ENCODE measurements at regions not wholly inside any gene's neighbourhood (a gene's known extent, or its start where the extent isn't known, plus 50 kb on each side); places are given as distances from the start of the nearest gene placed in this dataset.

GRCh38 chr11:92349486-92350156, 125.0 kb downstream of the FAT3 start:
- Mint-ChIP-seq H3K27me3 (no peaks in the 10 kb centered on the region), H3K4me1 (no peaks in the 10 kb centered on the region), H3K36me3 (no peaks in the 10 kb centered on the region), H3K27ac (no peak overlapping the region), H3K4me3 (no peak overlapping the region), H3K9me3 (peaks cover 0 to 17% (median 0%) of the 10 kb centered on the region in 11 donors)
- H3K4me1 ChIP-seq (ENCODE audit: control insufficient read depth in 2 of 2, insufficient read depth in 2 of 2, low read length in 2 of 2): no peaks in the 10 kb centered on the region
- H3K36me3 ChIP-seq (ENCODE audit: control insufficient read depth in 2 of 3, insufficient read depth in 3 of 3, low read length in 3 of 3): no peaks in the 10 kb centered on the region
- H3K9me3 ChIP-seq (ENCODE audit: control insufficient read depth in 2 of 3, low read length in 3 of 3): no peaks in the 10 kb centered on the region
- no peak for DNase-seq
- POLR2A ChIA-PET: no interaction called here
- intact Hi-C loops (cut with micrococcal nuclease): no loop called here
- H3K27ac ChIP-seq (ENCODE audit: low read depth, low read length): no peak overlapping the region
- H3K4me3 ChIP-seq (ENCODE audit: low read length): no peak overlapping the region
- ATAC-seq: no peak
- no peaks in the 10 kb centered on the region for H3K27me3 ChIP-seq (ENCODE audit: control insufficient read depth in 2 of 2, insufficient read depth in 2 of 2, low read length in 2 of 2)
- CTCF ChIA-PET: no interaction called here

- Mint-ChIP-seq H3K27me3 (no peaks in the 10 kb centered on the region), H3K36me3 (no peaks in the 10 kb centered on the region), H3K4me3 (no peak overlapping the region), H3K27ac (no peak overlapping the region), H3K9me3 (peaks cover 0 to 9% (median 0%) of the 10 kb centered on the region in 11 donors), H3K4me1 (no peaks in the 10 kb centered on the region)
- no peaks in the 10 kb centered on the region for H3K9me3 ChIP-seq (ENCODE audit: control insufficient read depth in 2 of 3, low read length in 3 of 3)
- POLR2A ChIA-PET: no interaction called here
- no peak for DNase-seq
- intact Hi-C loops (cut with micrococcal nuclease): no loop called here
- H3K36me3 ChIP-seq (ENCODE audit: control insufficient read depth in 2 of 3, insufficient read depth in 3 of 3, low read length in 3 of 3): no peaks in the 10 kb centered on the region
- no peaks in the 10 kb centered on the region for H3K27me3 ChIP-seq (ENCODE audit: control insufficient read depth in 2 of 2, insufficient read depth in 2 of 2, low read length in 2 of 2)
- no peak for ATAC-seq
- H3K4me3 ChIP-seq (ENCODE audit: low read length): no peak overlapping the region
- no peaks in the 10 kb centered on the region for H3K4me1 ChIP-seq (ENCODE audit: control insufficient read depth in 2 of 2, insufficient read depth in 2 of 2, low read length in 2 of 2)
- no peak overlapping the region for H3K27ac ChIP-seq (ENCODE audit: low read depth, low read length)
- CTCF ChIA-PET: no interaction called here
Observed at GRCh38 chr11:92357344-92357743, 132.7 kb downstream of the FAT3 start.

GRCh38 chr11:92357841-92358240, 133.2 kb downstream of the FAT3 start:
- no peaks in the 10 kb centered on the region for H3K36me3 Mint-ChIP-seq
- DNase-seq (no peak), ATAC-seq (no peak)
- Histone ChIP-seq H3K4me1 (ENCODE audit: control insufficient read depth in 2 of 2, insufficient read depth in 2 of 2, low read length in 2 of 2) (no peaks in the 10 kb centered on the region), H3K9me3 (ENCODE audit: control insufficient read depth in 2 of 3, low read length in 3 of 3) (no peaks in the 10 kb centered on the region), H3K27ac (ENCODE audit: low read depth, low read length) (no peak overlapping the region), H3K27me3 (ENCODE audit: control insufficient read depth in 2 of 2, insufficient read depth in 2 of 2, low read length in 2 of 2) (no peaks in the 10 kb centered on the region), H3K36me3 (ENCODE audit: control insufficient read depth in 2 of 3, insufficient read depth in 3 of 3, low read length in 3 of 3) (no peaks in the 10 kb centered on the region), H3K4me3 (ENCODE audit: low read length) (no peak overlapping the region)
- peaks cover 0 to 6% (median 0%) of the 10 kb centered on the region in 11 donors for H3K9me3 Mint-ChIP-seq
- POLR2A ChIA-PET: no interaction called here
- H3K27me3 Mint-ChIP-seq: no peaks in the 10 kb centered on the region
- CTCF ChIA-PET: interaction anchor here (0.6 kb wide), 1 partner anchor 155 kb away, joined by 5 read pairs; no protein-coding TSS in a partner anchor
- intact Hi-C loops (cut with micrococcal nuclease): no loop called here
- no peak overlapping the region for H3K27ac Mint-ChIP-seq
- H3K4me3 Mint-ChIP-seq: no peak overlapping the region
- H3K4me1 Mint-ChIP-seq: no peaks in the 10 kb centered on the region

GRCh38 chr11:92361551-92361950, 136.9 kb downstream of the FAT3 start:
- Histone ChIP-seq H3K9me3 (ENCODE audit: control insufficient read depth in 2 of 3, low read length in 3 of 3) (no peaks in the 10 kb centered on the region), H3K27me3 (ENCODE audit: control insufficient read depth in 2 of 2, insufficient read depth in 2 of 2, low read length in 2 of 2) (no peaks in the 10 kb centered on the region), H3K4me3 (ENCODE audit: low read length) (no peak overlapping the region), H3K27ac (ENCODE audit: low read depth, low read length) (no peak overlapping the region), H3K4me1 (ENCODE audit: control insufficient read depth in 2 of 2, insufficient read depth in 2 of 2, low read length in 2 of 2) (no peaks in the 10 kb centered on the region), H3K36me3 (ENCODE audit: control insufficient read depth in 2 of 3, insufficient read depth in 3 of 3, low read length in 3 of 3) (no peaks in the 10 kb centered on the region)
- intact Hi-C loops (cut with micrococcal nuclease): no loop called here
- Mint-ChIP-seq H3K36me3 (no peaks in the 10 kb centered on the region), H3K4me1 (no peaks in the 10 kb centered on the region), H3K27ac (no peak overlapping the region), H3K4me3 (no peak overlapping the region), H3K27me3 (no peaks in the 10 kb centered on the region), H3K9me3 (peaks cover 0 to 4% (median 0%) of the 10 kb centered on the region in 11 donors)
- POLR2A ChIA-PET: no interaction called here
- ATAC-seq: no peak
- DNase-seq: no peak
- CTCF ChIA-PET: no interaction called here

GRCh38 chr11:92362989-92363388, 138.4 kb downstream of the FAT3 start:
- intact Hi-C loops (cut with micrococcal nuclease): no loop called here
- DNase-seq (no peak), ATAC-seq (no peak)
- H3K9me3 ChIP-seq (ENCODE audit: control insufficient read depth in 2 of 3, low read length in 3 of 3): no peaks in the 10 kb centered on the region
- no peak overlapping the region for H3K4me3 ChIP-seq (ENCODE audit: low read length)
- H3K4me3 Mint-ChIP-seq: no peak overlapping the region
- no peaks in the 10 kb centered on the region for H3K27me3 Mint-ChIP-seq
- H3K9me3 Mint-ChIP-seq: peaks cover 0 to 4% (median 0%) of the 10 kb centered on the region in 11 donors
- no peaks in the 10 kb centered on the region for H3K4me1 ChIP-seq (ENCODE audit: control insufficient read depth in 2 of 2, insufficient read depth in 2 of 2, low read length in 2 of 2)
- H3K4me1 Mint-ChIP-seq: no peaks in the 10 kb centered on the region
- H3K27me3 ChIP-seq (ENCODE audit: control insufficient read depth in 2 of 2, insufficient read depth in 2 of 2, low read length in 2 of 2): no peaks in the 10 kb centered on the region
- H3K27ac Mint-ChIP-seq: no peak overlapping the region
- POLR2A ChIA-PET: no interaction called here
- no peaks in the 10 kb centered on the region for H3K36me3 Mint-ChIP-seq
- H3K27ac ChIP-seq (ENCODE audit: low read depth, low read length): no peak overlapping the region
- no peaks in the 10 kb centered on the region for H3K36me3 ChIP-seq (ENCODE audit: control insufficient read depth in 2 of 3, insufficient read depth in 3 of 3, low read length in 3 of 3)
- CTCF ChIA-PET: no interaction called here

GRCh38 chr11:92364177-92364576, 139.6 kb downstream of the FAT3 start:
- peaks cover 0 to 7% (median 0%) of the 10 kb centered on the region in 11 donors for H3K9me3 Mint-ChIP-seq
- H3K9me3 ChIP-seq (ENCODE audit: control insufficient read depth in 2 of 3, low read length in 3 of 3): no peaks in the 10 kb centered on the region
- H3K4me1 ChIP-seq (ENCODE audit: control insufficient read depth in 2 of 2, insufficient read depth in 2 of 2, low read length in 2 of 2): no peaks in the 10 kb centered on the region
- no peaks in the 10 kb centered on the region for H3K36me3 ChIP-seq (ENCODE audit: control insufficient read depth in 2 of 3, insufficient read depth in 3 of 3, low read length in 3 of 3)
- no peak overlapping the region for H3K27ac Mint-ChIP-seq
- ATAC-seq (no peak), DNase-seq (no peak)
- H3K27me3 Mint-ChIP-seq: no peaks in the 10 kb centered on the region
- POLR2A ChIA-PET: no interaction called here
- H3K4me1 Mint-ChIP-seq: no peaks in the 10 kb centered on the region
- H3K4me3 Mint-ChIP-seq: no peak overlapping the region
- no peaks in the 10 kb centered on the region for H3K27me3 ChIP-seq (ENCODE audit: control insufficient read depth in 2 of 2, insufficient read depth in 2 of 2, low read length in 2 of 2)
- intact Hi-C loops (cut with micrococcal nuclease): no loop called here
- H3K27ac ChIP-seq (ENCODE audit: low read depth, low read length): no peak overlapping the region
- CTCF ChIA-PET: no interaction called here
- no peaks in the 10 kb centered on the region for H3K36me3 Mint-ChIP-seq
- H3K4me3 ChIP-seq (ENCODE audit: low read length): no peak overlapping the region

- ChIA-PET POLR2A (no interaction called here), CTCF (no interaction called here)
Observed at GRCh38 chr11:92376146-92376599, 151.6 kb downstream of the FAT3 start.

More at GRCh38 chr11:92376146-92376599, 151.6 kb downstream of the FAT3 start:
- Mint-ChIP-seq H3K9me3 (peaks cover 0 to 5% (median 0%) of the 10 kb centered on the region in 11 donors), H3K4me1 (no peaks in the 10 kb centered on the region), H3K4me3 (no peak overlapping the region), H3K27me3 (no peaks in the 10 kb centered on the region), H3K36me3 (no peaks in the 10 kb centered on the region), H3K27ac (no peak overlapping the region)
- Histone ChIP-seq H3K9me3 (ENCODE audit: control insufficient read depth in 2 of 3, low read length in 3 of 3) (no peaks in the 10 kb centered on the region), H3K36me3 (ENCODE audit: control insufficient read depth in 2 of 3, insufficient read depth in 3 of 3, low read length in 3 of 3) (no peaks in the 10 kb centered on the region), H3K4me1 (ENCODE audit: control insufficient read depth in 2 of 2, insufficient read depth in 2 of 2, low read length in 2 of 2) (no peaks in the 10 kb centered on the region), H3K27ac (ENCODE audit: low read depth, low read length) (no peak overlapping the region), H3K4me3 (ENCODE audit: low read length) (no peak overlapping the region), H3K27me3 (ENCODE audit: control insufficient read depth in 2 of 2, insufficient read depth in 2 of 2, low read length in 2 of 2) (no peaks in the 10 kb centered on the region)
- DNase-seq (no peak), ATAC-seq (no peak)
- intact Hi-C loops (cut with micrococcal nuclease): no loop called here

All from naive thymus-derived CD4-positive, alpha-beta T cell (primary cell).